NCI-H82 (cell line): ENCODE measurements at regions not wholly inside any gene's neighbourhood (a gene's known extent, or its start where the extent isn't known, plus 50 kb on each side); places are given as distances from the start of the nearest gene placed in this dataset.

ENCODE experiments used
- DNase-seq: peaks from one replicate; lab custom pipeline; 2025; lab: John Stamatoyannopoulos, UW

DNA sequence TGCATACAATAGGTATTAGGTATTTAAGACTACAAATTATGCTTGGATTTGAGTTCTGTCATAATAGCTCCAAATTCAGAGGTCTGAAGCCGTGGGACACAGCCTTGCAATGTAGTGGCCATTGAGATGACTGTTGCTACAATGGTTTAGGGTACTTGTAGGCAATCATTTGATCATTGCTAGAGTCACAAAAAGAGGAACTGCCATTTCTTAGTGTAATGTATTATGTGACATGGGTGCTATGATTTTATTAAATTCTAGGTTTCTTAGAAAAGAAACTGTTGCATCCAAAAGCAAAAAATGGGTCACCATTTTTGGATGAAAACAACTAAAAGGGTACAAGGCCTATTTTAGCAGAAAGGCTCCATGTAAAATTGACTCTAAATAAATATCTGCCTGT is 129.9 kb upstream of the ZNF644 start:
- no peak for DNase-seq

DNA sequence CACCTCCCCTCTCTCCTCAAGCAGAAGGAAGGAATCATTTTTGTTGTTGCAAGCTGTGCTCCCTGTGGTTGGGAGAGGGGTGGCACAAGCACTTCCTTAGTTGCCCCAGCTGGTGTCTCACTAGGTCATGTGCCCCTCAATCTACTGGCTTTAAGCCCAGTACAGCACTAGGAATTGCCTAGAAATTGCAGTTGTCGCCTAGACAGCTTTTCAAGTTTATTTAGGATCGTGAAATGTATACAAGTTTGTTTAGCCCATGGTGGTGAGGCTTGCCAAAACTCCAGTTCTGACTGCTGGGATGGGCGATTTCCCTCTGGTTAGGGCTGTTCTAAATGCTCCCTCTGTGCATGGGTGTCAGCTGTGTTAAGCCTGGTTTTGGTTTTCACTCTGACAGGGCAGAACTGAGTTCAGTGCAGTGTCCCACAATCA is 126.8 kb upstream of the ZNF644 start:
- peak; percentile 18 for DNase-seq

- no peak for DNase-seq
Observed at GRCh38 chr1:91141858-91142257, 120.0 kb upstream of the ZNF644 start.

GRCh38 chr1:91138959-91139358 is 117.1 kb upstream of the ZNF644 start:
- no peak for DNase-seq

GRCh38 chr1:91137173-91137852 is 115.5 kb upstream of the ZNF644 start:
- no peak for DNase-seq

DNA sequence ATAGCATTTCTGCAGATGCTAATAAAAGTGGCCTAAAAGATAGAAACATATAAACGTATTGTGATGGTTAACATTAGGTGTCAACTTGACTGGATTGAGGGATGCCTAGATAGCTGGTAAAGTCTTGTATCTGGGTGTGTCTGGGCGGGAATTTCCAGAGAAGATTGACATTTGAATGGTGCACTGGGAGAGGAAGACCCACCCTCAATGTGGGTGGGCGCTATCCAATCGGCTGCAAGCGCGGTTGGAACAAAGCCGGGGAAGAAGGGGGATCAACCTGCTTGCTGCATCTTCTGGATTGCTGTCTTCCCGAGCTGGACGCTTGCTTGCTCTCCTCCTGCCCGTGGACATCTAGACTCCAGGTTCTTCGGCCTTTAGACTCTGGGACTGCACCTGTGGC is 114.0 kb upstream of the ZNF644 start:
- no peak for DNase-seq

DNA sequence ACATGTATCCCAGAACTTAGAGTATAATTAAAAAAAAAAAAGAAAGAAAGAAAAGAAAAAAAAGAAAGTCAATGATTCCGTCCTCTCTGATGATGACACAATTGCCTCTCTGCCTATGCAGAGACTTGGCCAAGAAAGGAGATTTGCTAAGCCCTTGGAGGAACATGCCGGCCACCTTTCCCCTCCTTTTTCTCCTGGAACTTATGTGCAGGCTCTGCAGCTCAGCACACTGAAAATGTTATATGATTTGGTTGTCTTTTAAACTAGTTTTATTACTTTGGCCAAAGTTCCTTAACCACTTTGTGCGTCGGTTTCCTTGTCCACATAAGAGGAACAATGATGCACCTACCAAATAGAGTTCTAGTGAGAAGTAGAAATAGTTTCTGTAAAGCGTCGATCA is 111.4 kb upstream of the ZNF644 start:
- DNase-seq: no peak

DNA sequence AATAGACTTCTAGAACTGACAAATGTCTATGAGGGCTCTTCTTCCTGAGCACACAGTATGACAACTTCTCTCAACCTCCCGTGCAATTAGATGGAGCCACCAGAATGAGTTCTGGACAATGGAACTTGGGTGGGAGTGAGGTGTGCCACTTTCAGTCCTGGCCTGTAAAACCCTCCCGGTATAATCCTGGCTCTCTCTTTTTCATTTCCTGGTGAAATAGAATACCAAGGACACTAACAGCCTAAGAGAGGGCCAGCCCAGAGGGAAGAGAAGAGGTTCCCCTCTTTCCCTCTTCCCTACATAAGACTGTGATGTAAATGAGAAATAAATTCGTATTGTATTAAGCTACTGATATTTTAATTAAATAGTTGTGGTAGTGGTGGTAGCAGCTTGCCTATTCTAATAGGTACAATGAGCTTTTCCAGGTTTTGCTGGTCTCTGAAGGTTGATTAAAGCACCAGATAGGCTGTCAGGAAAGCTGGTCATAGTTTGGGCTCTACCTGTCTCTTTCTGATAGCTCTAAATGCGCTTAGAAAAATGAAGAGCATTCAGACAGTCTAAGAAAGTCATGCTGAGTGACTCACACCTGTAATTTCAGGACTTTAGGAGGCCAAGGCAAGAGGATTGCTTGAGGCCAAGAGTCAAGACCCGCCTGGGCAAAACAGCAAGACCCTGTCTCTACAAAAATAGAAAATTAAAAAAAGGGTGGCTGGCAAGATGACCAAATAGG is 108.6 kb upstream of the ZNF644 start:
- DNase-seq: no peak

- no peak for DNase-seq
Observed at GRCh38 chr1:91129458-91129857, 107.6 kb upstream of the ZNF644 start.

- no peak for DNase-seq
Observed at GRCh38 chr1:91129017-91129416, 107.2 kb upstream of the ZNF644 start.

GRCh38 chr1:91124989-91125417 is 103.2 kb upstream of the ZNF644 start:
- DNase-seq: peak; percentile 15

DNA sequence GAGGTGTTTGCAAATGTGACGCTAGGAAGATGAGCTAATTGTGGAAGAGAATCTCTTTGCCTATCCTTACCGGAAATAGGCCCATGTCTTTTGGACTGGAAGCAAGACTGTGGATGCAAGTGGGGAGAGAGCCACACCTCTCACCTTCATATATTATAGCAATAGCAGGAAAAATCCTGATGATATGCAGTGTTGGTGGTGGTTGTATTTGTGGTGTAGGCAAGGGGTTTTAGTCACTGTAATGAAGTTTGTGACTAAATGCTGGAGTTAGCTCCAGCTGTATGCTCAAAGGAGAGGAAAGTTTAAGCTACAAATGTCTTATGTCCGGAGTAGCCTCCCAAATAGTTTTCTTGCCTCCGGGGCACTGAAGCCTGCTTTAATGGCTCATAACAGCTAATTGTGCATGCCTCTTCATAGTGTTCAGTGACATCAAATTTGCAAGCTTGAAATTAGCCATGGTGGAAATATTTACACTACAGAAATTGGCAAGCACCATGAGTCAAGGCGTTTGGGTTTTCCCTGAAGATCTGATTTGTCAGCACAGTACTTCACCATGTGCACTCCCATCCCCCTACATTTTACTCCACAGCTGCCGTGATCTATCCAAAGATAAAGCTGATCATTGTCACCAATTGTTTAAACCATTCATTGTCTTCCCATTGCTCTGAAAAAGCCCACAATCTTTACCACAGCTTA is 102.6 kb upstream of the ZNF644 start:
- DNase-seq: no peak

GRCh38 chr1:91123773-91124172 is 101.9 kb upstream of the ZNF644 start:
- no peak for DNase-seq

DNA sequence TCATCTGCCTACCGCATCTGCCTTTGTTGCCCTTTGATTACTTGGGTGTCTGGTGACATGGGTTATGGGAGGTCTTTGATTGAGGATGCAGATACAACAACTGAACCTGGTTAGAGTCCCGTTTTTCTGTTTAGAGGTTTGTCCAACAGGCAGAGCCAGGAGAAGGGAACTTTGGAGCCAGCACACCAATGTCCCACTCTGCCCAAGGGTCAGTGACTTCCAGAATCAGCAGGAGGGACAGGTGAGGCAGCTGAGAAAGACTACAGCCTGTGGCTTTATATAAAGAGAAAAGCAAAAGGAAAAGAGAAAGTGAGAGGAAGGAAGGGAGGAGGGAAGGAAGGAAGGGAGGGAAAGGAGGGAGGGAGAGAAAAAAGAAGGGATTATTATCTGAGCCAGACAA is 101.5 kb upstream of the ZNF644 start:
- no peak for DNase-seq

DNA sequence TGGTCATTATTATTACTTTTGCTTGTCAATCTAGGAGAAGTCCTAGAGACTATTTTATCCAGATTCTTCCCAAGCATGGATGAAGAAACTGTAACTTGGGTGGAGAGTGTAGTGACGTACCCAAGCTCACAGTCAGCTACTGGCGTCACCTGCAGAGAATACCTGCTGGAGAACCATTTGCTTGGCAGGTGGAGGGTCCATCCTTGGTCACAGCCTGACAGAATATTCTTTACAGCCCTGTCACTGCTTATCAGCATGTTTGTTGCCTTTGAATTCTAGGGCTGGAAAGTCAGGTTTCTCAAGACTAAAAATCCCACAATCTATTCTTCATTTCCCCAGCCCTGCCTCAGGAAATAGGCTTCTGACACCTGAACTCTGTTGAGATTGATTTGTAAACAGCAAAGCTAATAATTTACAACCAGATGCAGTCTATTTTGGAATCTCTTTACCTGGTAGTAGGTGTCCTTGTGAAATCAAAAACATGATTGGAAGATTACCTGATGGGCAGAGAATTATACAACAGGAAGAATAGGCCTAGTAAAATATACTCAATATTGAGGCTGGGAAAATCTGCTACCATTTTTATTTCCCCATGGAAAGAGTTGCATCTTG is 100.4 kb upstream of the ZNF644 start:
- no peak for DNase-seq

GRCh38 chr1:91121366-91121765 is 99.5 kb upstream of the ZNF644 start:
- no peak for DNase-seq

DNA sequence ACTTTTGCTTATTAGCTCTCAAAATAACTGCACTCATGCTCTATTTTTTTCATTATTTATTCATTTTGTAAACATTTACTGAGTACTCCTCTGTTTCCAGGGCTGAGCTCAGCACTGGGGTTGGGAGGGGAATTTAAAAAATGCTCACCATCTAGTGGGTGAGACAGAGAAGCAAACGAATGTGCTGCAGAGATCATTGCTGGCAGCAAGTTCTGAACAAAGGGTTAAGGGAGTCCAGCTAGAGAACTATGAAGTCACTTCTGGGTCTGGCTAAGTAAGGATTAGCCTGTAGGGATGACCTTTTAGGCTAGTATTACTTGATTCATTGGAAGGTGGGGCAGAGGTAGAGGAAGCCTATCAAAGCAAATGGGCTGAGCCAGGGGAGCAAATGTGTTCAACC is 99.1 kb upstream of the ZNF644 start:
- DNase-seq: peak; percentile 26

DNA sequence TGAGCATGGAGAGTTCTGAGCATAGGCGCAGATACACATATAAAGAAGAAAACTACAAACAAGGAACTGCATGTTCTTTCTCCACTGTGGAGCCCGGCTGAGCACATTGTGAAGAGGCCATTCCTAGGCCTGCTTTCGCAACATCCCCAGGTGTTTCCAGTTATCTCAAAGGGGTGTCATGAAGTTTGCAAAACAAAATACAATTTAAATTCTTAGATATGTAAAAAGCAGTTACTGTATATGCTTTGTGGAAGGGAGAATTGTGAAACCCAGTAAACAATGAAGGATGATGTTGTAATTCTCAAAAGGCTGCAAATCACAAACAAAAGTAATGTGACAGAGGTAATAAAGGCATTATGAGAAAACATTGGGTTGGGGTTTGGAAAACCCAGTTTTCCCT is 98.6 kb upstream of the ZNF644 start:
- DNase-seq: no peak

DNA sequence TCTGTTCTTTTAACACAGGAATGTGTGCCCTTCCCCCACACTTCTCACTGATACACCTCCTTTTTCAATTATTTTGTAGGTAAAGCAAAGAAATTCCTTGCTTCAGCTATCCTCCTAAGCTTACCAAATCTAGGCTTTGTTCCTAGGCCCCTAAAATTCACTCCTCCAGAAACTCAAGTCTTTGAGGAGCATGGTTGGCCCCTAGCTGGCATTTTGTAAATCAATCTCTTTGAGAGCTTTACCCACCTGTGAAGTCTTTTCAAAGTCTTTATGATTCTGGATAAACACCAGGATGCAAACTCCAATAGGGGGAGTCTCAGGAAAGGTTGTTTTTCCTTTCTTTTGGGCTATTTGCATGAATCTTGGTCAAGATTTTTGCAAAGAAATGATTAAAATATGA is 82.9 kb upstream of the ZNF644 start:
- no peak for DNase-seq

DNA sequence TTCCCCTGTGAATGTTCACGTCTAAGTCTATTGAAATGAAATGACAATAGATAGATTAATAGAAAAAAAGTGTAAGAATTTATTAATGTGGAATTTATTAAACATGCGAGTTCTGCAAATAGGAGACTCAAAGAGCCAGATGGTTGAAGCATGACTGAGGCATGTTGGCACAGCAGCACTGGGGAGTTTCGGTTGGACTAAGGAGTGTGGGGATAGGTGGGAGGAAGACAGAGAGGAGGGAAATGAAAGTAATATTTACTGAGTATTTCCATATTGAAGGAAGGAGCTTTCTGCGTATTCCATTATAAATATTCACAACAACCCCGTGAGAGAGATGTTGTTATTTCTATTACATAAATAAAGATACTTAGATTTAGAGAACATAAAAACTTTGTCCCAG is 79.5 kb upstream of the ZNF644 start:
- no peak for DNase-seq

- DNase-seq: no peak
Observed at GRCh38 chr1:91099746-91100621, 78.1 kb upstream of the ZNF644 start.
